Lung (tissue), 11 donors: ENCODE measurements at regions not wholly inside any gene's neighbourhood (a gene's known extent, or its start where the extent isn't known, plus 50 kb on each side); places are given as distances from the start of the nearest gene placed in this dataset.

Experiments
- ATAC-seq: fragments of 200-7000 bp; cut with Tn5 transposase; one replicate; pipeline ENCODE4 v1.9.1; 2020; ENCODE audit warnings: moderate number of reproducible peaks; ENCODE audit not compliant: insufficient read depth, low FRiP score
- DNase-seq, 3 donors: peaks; one replicate each; pipeline ENCODE4 v3.0.0-alpha.2; 2013 to 2017
- H3K27ac ChIP-seq, 2 donors: one replicate each; pipeline ENCODE4 v1.5.1; 2013; ENCODE audit warnings: mild to moderate bottlenecking in 2 of 2, moderate library complexity in 2 of 2, control low read depth in 1 of 2, inconsistent platforms in 1 of 2, low read depth in 1 of 2, low read length in 1 of 2
- H3K27me3 ChIP-seq, 3 donors: one replicate each; pipeline ENCODE4 v1.5.1; 2013; ENCODE audit warnings: low read length in 2 of 3; ENCODE audit not compliant: control insufficient read depth in 3 of 3, insufficient read depth in 3 of 3
- H3K36me3 ChIP-seq, 4 donors: one replicate each; pipeline ENCODE4 v1.5.1; 2013; ENCODE audit warnings: low read length in 4 of 4, mild to moderate bottlenecking in 1 of 4, moderate library complexity in 1 of 4; ENCODE audit not compliant: control insufficient read depth in 4 of 4, insufficient read depth in 4 of 4
- H3K4me1 ChIP-seq, 5 donors: one replicate each; pipeline ENCODE4 v1.5.1; 2013; ENCODE audit warnings: low read length in 5 of 5, mild to moderate bottlenecking in 2 of 5, moderate library complexity in 1 of 5; ENCODE audit not compliant: control insufficient read depth in 5 of 5, insufficient read depth in 5 of 5
- H3K4me3 ChIP-seq: one replicate; pipeline ENCODE4 v1.5.1; 2013; ENCODE audit warnings: mild to moderate bottlenecking, control low read depth, moderate library complexity
- H3K9ac ChIP-seq, 2 donors: one replicate each; pipeline ENCODE4 v1.5.1; 2013; ENCODE audit warnings: low read length in 2 of 2, control low read depth in 1 of 2; ENCODE audit not compliant: insufficient read depth in 1 of 2
- H3K9me3 ChIP-seq, 4 donors: one replicate each; pipeline ENCODE4 v1.5.1; 2013; ENCODE audit warnings: low read length in 3 of 4, mild to moderate bottlenecking in 1 of 4, moderate library complexity in 1 of 4; ENCODE audit not compliant: control insufficient read depth in 4 of 4, insufficient read depth in 3 of 4
- WGBS, 2 donors: extraction: QIAGEN DNeasy Blood & Tissue Kit; methylation state at CpG; one replicate each; pipeline ENCODE4 v1.1.7; 2013; 5-methylcytosine and 5-hydroxymethylcytosine counted together
- TF ChIP-seq, protein P1 (sequence below): IDR thresholded peaks from 2 replicates; pipeline ENCODE4 v1.5.1; 2012; ENCODE audit warnings: mild to moderate bottlenecking; ENCODE audit errors: control extremely low read depth, extremely low read depth
- donor health status: control.
- donor health status: control.
- donor health status: Bipolar disorder and iron deficiency.
- donor health status: healthy.
- donor health status: DM: yes; HTN: yes; CAD: no.

DNA sequence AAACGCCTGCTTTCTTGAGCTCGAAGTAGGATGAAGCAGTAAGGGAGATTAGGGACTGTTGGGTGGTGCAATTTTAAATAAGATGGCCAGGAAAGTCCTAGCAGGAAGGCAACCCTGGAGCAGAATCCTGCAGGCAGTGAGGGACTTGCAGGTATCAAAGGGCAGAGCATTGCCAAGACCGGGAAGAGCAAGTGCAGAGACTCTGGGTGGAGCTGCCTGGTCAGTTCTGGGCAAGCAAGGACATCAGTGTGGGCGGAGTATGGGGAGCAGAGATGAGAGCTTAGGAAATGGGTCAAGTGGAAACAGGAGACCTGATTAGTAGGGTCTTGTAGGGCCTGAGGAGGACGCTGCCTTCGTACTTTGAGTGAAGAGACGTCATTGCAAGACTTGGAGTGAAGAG lies 64.4 kb upstream of the NCK2 start:
- H3K4me1 ChIP-seq: peaks cover 0 to 24% (median 3%) of the 10 kb centered on the region in 5 donors
- WGBS, 2 donors: 87 to 94% methylated on average over 7 of the region's 7 CpGs
- H3K36me3 ChIP-seq: no peaks in the 10 kb centered on the region
- TF ChIP-seq, protein P1, sequence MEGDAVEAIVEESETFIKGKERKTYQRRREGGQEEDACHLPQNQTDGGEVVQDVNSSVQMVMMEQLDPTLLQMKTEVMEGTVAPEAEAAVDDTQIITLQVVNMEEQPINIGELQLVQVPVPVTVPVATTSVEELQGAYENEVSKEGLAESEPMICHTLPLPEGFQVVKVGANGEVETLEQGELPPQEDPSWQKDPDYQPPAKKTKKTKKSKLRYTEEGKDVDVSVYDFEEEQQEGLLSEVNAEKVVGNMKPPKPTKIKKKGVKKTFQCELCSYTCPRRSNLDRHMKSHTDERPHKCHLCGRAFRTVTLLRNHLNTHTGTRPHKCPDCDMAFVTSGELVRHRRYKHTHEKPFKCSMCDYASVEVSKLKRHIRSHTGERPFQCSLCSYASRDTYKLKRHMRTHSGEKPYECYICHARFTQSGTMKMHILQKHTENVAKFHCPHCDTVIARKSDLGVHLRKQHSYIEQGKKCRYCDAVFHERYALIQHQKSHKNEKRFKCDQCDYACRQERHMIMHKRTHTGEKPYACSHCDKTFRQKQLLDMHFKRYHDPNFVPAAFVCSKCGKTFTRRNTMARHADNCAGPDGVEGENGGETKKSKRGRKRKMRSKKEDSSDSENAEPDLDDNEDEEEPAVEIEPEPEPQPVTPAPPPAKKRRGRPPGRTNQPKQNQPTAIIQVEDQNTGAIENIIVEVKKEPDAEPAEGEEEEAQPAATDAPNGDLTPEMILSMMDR: no peak
- no peaks in the 10 kb centered on the region for H3K27me3 ChIP-seq
- H3K9me3 ChIP-seq: peaks cover 0 to 2% (median 0%) of the 10 kb centered on the region in 4 donors
- no peak overlapping the region for H3K4me3 ChIP-seq
- no peak for DNase-seq
- no peak overlapping the region for H3K9ac ChIP-seq
- ATAC-seq: no peak
- H3K27ac ChIP-seq: no peak overlapping the region

DNA sequence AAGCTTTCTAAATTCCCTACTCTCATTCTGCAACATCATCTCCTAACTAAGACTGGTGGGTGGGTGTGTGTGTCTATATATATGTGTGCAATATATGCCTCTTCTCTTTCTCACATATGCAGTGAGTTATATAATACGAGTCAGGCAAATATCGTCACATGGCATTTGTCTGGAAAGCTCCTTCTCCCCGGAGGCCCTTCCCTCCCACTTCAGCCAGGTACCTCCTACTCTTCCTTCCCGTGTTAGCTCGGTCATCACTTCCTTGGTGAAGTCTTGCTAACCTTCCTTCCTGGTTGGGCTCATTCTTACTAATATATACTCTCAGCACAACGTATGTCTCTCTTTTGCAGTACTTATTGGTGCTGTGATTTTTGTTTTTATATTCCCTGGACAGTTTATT lies 66.4 kb upstream of the NCK2 start:
- H3K9ac ChIP-seq: no peak overlapping the region
- H3K9me3 ChIP-seq: peaks cover 0 to 3% (median 0%) of the 10 kb centered on the region in 4 donors
- H3K27ac ChIP-seq: no peak overlapping the region
- H3K27me3 ChIP-seq: no peaks in the 10 kb centered on the region
- peaks cover 0 to 39% (median 5%) of the 10 kb centered on the region in 5 donors for H3K4me1 ChIP-seq
- H3K4me3 ChIP-seq: no peak overlapping the region
- TF ChIP-seq, protein P1: no peak
- no peak for ATAC-seq
- no peak for DNase-seq
- no peaks in the 10 kb centered on the region for H3K36me3 ChIP-seq
- 62 to 66% methylated on average over 6 of the region's 6 CpGs for WGBS, 2 donors

DNA sequence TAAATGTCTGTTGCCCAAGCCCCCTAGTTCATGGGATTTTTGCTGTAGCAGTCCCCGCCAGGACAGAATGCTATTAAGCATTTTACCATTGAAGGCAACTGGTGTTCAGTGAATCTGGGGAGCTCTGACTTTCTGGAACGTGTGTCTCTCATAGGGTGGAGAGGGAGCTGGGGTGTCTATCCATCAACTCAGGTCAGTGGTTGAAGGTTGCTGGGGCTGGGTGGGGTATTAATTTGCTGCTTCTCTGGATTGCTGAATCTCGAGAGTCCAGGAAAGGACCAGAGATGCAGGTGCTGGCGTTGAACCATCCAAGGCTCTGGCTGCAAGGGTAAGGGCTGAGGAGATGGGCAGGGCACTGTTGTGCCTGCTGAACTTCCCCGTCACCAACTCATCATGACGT lies 66.8 kb upstream of the NCK2 start:
- ATAC-seq (no peak), DNase-seq (no peak)
- peaks cover 0 to 35% (median 5%) of the 10 kb centered on the region in 5 donors for H3K4me1 ChIP-seq
- peaks cover 0 to 5% (median 0%) of the 10 kb centered on the region in 4 donors for H3K9me3 ChIP-seq
- H3K36me3 ChIP-seq: no peaks in the 10 kb centered on the region
- H3K4me3 ChIP-seq: no peak overlapping the region
- H3K27me3 ChIP-seq: no peaks in the 10 kb centered on the region
- TF ChIP-seq, protein P1: no peak
- H3K27ac ChIP-seq: no peak overlapping the region
- H3K9ac ChIP-seq: no peak overlapping the region
- WGBS, 2 donors: 90 to 95% methylated on average over 6 of the region's 6 CpGs

DNA sequence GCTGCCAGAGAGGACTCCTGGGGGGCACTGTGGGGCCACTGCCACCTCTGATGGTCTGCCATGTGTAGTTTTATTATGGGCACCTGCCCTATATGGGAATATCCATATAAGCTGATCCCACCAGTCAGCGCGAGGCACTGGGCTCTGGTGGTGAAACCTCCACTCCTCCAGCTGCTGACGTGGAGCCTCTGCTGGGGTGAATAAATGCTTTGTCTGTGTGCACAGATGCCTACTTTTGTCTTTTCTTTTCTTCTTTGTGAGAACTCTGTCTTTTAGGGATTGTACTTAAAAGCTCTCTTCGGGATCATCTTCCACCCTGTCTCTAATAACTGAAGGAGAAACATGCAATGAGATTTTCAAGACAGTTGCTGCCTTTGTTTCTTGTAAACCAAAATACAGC lies 68.9 kb upstream of the NCK2 start:
- no peak for DNase-seq
- TF ChIP-seq, protein P1: no peak
- no peak overlapping the region for H3K27ac ChIP-seq
- ATAC-seq: no peak
- H3K9me3 ChIP-seq: peaks cover 0 to 5% (median 0%) of the 10 kb centered on the region in 4 donors
- no peaks in the 10 kb centered on the region for H3K27me3 ChIP-seq
- H3K4me3 ChIP-seq: no peak overlapping the region
- peaks cover 0 to 26% (median 5%) of the 10 kb centered on the region in 5 donors for H3K4me1 ChIP-seq
- H3K9ac ChIP-seq: no peak overlapping the region
- no peaks in the 10 kb centered on the region for H3K36me3 ChIP-seq
- 89 to 92% methylated on average over 4 of the region's 4 CpGs for WGBS, 2 donors
